MM.1S (cell line): ENCODE measurements at regions not wholly inside any gene's neighbourhood (a gene's known extent, or its start where the extent isn't known, plus 50 kb on each side); places are given as distances from the start of the nearest gene placed in this dataset.

Experiments used
- EZH2 ChIP-seq: fragments of 300-600 bp; sonication (generic); optimal IDR thresholded peaks from 2 replicates; pipeline ENCODE3; 2017; ENCODE audit warnings: low read depth, mild to moderate bottlenecking, antibody characterized with exemption, low read length, mixed read lengths
- EZH2phosphoT487 ChIP-seq: fragments of 300-600 bp; sonication (generic); IDR thresholded peaks from 2 replicates; pipeline ENCODE4 v1.6.1; 2018; ENCODE audit warnings: antibody characterized with exemption, low read length
- TF ChIP-seq, protein P1 (sequence below): fragments of 300-600 bp; sonication (generic); IDR thresholded peaks from 2 replicates; pipeline ENCODE4 v1.5.1; 2016; ENCODE audit warnings: antibody characterized with exemption, low read length, mixed read lengths

DNA sequence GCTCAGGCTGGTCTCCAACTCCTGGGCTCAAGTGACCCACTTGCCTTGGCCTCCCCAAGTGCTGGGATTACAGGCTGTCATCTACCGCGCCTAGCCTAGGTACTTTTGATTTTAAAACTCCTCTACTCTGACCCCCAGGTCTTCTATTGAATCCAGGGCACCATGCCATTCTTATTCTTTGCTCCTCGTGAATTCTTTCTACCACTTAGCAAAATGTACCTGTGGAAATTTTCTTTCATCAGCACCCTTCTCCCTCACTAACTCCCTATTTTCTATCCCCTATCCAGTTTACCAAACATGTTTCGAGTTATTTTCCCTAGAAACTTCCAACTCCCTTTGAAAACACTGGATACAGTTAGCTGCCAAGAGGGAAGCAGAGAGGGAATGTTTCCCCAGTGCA lies 60.0 kb upstream of the RAPGEF2 start:
- TF ChIP-seq, protein P1, sequence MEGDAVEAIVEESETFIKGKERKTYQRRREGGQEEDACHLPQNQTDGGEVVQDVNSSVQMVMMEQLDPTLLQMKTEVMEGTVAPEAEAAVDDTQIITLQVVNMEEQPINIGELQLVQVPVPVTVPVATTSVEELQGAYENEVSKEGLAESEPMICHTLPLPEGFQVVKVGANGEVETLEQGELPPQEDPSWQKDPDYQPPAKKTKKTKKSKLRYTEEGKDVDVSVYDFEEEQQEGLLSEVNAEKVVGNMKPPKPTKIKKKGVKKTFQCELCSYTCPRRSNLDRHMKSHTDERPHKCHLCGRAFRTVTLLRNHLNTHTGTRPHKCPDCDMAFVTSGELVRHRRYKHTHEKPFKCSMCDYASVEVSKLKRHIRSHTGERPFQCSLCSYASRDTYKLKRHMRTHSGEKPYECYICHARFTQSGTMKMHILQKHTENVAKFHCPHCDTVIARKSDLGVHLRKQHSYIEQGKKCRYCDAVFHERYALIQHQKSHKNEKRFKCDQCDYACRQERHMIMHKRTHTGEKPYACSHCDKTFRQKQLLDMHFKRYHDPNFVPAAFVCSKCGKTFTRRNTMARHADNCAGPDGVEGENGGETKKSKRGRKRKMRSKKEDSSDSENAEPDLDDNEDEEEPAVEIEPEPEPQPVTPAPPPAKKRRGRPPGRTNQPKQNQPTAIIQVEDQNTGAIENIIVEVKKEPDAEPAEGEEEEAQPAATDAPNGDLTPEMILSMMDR: no peak
- TF ChIP-seq EZH2: no peak
- TF ChIP-seq EZH2phosphoT487: no peak
